ENCODE measurements at regions not wholly inside any gene's neighbourhood (a gene's known extent, or its start where the extent isn't known, plus 50 kb on each side); places are given as distances from the start of the nearest gene placed in this dataset.

DNA sequence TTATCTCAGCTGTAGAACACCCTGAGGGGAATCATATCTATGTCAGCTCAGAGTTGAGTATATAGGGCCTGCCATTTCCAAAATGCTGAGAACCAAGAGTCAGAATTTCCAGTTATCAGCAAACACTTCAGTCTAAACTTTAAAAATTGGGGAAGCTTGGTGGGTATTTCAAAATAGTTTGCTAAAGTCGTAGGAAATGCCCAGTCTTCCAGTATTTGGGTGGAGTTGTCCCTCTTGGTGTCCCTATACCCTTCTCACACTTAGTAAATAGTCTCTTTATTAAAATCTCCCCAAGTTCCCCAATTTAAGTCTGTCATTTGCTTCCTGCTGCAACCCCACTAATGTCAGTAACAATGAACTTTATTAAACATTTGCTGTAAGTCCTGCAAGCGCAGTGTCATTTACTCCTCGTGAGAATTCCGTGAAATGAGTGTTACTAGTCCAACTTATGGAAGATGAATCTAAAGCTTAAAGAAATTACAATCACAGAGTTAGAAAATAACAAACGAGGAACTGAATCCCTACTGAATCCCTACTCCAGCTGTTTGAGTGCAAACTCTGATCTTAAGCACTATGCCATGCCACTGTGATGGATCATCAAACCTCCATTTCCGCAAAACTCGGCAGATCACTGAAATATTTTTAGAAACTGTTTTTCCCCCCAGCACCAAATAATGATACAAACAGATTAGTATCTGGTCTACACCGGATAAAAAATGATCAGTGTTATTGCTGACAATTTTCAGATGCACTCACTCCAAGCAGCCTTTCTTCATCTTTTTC is 341.7 kb upstream of the PROK2 start:
- no peak for DNase-seq (ENCODE audit: low read depth in 2 of 3, low spot score in 2 of 3)

- no peak for DNase-seq (ENCODE audit: low read depth in 2 of 3, low spot score in 2 of 3)
Observed at GRCh38 chr3:72123908-72124441, 339.0 kb upstream of the PROK2 start.

DNA sequence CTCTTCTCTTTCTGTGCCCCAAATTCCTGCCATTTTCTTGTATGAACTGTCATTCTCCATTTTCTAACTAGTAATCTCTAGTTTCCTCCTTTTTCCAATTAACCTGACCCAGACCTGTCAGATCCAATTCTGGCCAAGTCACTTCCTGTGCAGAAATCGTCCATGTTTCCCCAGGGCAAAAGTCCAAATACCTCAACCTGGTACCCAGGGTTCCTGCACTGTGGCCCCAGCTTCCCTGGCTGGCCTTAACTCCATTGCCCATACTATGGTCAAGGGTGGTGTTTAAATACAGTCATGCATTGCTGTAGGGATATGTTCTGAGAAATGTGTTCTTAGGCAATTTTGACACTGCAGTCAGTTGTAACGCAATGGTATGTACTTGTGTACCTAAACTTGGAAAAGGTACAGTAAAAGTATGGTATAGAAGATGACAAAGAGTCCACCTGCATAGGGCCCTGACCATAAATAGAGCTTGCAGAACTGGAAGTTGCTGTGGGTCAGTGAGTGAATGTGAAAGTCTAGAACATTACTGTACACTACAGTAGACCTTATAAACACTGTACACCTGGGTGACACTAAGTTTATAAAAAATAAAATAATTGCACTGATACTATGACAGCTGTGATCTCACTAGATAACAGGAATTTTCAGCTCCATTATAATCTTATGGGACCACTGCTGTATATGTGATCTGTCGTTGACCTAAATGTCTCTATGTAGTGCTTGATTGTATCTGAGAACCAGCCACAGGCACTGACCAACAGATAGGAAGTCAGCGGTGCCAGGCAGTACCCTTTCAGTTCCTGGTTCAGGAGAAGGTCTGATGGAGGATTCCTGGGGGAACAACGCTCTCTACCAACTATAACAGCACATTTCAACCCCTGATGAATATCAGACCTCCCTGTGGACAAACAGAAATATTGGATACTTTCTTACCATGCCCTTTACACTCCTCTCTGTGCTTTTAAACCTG is 336.1 kb upstream of the PROK2 start:
- no peak for DNase-seq (ENCODE audit: low read depth in 2 of 3, low spot score in 2 of 3)

DNA sequence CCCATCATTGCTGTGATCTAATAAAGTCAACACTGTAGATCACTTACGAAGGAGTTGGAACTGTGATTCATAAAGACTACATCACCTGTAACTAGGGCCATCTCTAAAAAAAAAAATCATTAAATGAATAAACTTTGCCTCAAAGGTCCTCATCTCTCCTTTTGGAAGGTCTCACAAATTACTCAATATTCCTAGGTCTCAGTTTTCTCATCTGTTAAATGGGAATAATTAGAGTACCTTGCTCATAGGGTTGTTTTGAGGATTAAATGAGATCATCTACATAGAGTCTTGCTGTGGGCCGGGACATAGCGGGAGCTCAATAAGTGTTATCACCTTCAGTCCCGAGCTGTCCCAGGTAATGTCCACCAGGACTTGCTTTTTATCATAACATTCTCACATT is 335.1 kb upstream of the PROK2 start:
- no peak for DNase-seq (ENCODE audit: low read depth in 2 of 3, low spot score in 2 of 3)

DNA sequence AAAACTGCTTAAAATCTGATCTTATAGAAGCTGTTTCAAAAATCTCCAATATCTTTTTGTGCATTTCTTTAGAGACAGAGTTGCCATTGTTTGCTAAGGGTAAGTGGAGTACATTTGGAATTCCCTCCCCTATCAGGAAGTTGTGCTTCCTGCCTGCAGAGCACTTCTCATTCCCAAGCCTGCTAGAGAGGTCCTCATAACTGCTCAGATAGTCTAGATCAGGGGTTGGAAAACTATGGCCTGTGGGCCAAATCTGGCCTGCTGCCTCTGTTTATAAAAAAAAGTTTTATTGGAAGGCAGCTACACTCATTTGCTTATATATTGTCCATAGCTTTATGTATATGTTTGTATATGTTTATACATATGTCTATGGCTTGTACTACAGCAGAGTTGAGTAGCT is 333.7 kb upstream of the PROK2 start:
- no peak for DNase-seq (ENCODE audit: low read depth in 2 of 3, low spot score in 2 of 3)

DNA sequence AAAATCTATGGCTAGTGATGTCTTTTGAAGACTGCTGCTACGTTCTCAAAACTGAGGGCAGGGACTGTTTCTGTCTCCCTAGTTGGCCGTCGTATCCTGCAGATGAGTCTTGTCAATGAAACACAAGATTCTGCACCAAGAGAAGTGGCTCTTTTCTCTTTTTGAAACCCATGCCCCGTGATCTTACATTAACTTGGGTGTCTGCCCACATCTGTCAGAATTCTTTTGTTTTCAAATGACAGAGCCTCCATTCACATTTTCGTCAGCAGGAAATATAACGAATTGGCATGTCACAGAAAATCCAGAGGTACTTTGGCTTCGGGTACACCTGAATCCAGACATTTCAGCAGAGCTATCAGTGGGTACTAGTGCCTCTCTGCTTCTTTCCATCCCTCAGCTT is 331.3 kb upstream of the PROK2 start:
- no peak for DNase-seq (ENCODE audit: low read depth in 2 of 3, low spot score in 2 of 3)

- DNase-seq (ENCODE audit: low read depth in 2 of 3, low spot score in 2 of 3): no peak
Observed at GRCh38 chr3:72115307-72115706, 330.4 kb upstream of the PROK2 start.

DNA sequence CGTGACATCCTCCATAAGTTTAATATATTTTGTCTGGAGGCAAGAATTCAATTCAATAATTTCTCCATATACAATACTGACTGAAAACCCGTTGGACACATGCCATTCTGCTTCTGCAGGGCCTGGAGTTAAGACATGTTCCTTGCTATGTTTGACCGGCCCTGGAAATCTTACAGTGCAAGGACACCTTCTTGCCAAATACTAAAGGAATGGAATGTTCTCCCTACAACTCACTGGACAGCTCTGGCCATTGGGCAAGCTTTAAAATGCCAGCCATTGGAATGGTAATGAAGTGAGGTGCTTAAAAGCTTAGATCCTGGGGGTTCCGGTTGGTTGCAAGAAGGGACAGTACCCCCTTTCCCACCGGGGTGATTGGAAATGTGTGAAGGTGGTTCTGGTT is 329.8 kb upstream of the PROK2 start:
- DNase-seq (ENCODE audit: low read depth in 2 of 3, low spot score in 2 of 3): no peak

GRCh38 chr3:72113964-72114363 is 329.0 kb upstream of the PROK2 start:
- DNase-seq (ENCODE audit: low read depth in 2 of 3, low spot score in 2 of 3): no peak

DNA sequence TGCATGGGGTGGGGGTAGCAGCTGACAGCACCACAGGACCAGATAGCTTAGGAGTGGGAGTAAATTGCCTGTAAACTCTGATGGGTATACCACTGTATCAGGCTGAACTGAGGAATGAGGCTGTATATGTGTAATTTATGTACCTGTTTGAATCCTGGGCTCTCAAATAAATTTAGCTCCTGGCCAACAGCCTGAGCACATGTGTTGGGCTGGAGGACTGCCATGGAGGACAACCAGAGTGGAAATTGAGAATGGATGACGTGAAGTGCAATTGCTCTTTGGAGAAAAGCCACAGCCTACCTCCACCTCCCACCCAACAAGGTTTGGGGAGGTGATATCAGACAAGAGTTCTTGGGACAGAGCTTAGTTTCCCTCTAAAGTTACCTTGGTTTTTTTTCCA is 328.6 kb upstream of the PROK2 start:
- DNase-seq (ENCODE audit: low read depth in 2 of 3, low spot score in 2 of 3): no peak

DNA sequence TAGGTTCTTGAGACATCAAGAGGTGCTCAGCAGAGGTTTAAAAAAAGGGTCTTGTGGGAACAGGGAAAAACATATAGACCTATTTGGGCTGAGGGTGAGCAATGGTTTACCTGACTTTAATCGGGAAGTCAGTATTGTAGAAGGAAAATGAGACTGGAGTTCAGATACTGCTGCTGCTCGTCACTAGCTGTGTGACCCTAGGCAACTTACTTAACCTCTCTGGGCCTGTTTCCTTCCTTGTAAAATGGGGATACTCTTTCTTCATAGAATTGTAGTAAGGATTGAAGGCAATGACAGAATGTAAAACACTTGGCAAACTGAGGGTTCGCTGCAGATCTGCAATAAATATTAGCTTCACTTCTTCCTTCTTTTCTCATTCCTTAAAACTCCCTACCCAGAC is 327.5 kb upstream of the PROK2 start:
- DNase-seq (ENCODE audit: low read depth in 2 of 3, low spot score in 2 of 3): no peak

DNA sequence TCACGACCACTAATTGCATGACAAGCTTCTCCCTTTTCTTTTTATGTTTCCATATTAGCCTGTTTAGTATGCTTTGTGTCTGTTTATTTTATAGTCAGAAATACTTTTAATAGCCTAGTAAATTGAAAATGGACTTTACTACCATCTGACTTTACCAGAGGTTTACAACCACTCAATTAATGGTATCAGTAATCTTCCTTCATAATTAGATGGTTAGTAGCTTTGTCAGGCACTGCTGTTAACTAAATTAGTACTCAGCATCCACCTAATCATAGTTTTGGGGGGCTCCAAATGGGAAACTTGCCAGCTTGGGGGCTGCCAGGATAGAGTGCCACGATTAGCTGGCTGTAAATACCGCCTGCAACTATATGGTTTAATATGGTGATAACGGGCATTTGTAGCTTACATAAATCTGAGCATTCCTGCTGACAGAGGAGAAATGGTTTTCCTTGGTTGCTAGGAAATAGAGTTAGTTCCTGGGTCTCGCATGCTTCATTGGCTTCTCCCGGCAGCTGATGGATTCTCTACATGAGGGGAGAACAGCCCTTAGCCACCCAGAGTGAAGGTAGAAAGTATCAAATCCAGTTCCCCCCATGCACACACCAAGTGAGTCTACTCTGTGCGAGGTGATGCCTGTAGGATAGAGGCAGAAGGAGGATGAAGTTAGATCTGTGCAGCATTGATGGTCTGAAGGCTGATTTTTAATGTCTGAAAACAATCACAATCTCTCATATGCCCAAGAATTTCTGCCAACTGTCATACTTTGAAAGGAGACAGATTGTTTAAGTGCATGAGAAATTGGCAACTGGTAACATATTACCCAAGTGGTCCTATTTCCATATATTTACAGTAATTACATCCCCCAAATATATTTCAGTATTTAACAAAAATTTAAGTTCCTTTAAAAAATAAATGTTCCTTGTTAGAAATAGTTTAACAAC is 326.6 kb upstream of the PROK2 start:
- no peak for DNase-seq (ENCODE audit: low read depth in 2 of 3, low spot score in 2 of 3)

- DNase-seq (ENCODE audit: low read depth in 2 of 3, low spot score in 2 of 3): no peak
Observed at GRCh38 chr3:72109327-72110259, 324.6 kb upstream of the PROK2 start.

DNA sequence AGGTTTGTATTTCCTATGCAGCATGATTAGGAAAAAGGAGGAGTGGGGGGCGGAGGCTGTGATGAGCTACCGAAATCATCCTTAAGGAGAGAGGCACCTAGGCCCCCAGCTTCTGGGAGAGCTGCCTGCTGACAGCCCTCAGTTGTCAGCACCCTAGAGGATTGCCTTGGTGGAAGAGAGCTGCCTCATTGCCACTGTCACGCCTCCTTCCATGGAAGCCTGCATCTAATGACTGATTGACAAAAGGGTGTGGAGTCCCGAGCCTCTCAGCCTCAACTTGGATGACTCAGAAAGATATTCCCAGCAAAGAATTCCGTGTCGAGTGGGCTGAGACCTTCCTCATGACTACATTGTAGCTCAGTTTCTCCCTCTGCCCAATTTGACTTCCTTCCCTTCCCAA is 320.4 kb upstream of the PROK2 start:
- no peak for DNase-seq (ENCODE audit: low read depth in 2 of 3, low spot score in 2 of 3)

DNA sequence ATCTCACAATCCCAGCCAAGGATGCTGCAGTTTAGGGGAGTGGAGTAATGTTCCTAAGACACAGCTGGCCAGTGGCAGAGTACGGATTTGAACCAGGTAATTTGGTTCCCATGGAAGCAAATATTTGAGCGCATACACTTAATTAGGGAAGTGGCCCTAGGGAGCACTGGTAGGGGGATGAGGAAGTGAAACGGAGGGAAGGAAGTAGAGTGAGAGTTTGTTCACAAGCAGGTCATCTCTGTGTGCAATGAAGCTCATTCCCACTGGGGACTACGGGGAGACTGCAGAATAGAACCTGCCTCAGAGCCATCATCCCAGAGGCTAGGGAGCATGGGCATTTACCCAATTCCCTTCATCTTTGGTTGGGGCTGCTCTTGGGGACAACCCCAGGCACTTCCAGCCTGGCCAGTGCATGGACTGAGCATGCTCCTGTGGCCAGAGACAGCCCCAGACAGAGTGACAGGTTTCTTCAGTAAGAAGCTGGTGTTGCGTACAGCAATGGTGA is 317.2 kb upstream of the PROK2 start:
- no peak for DNase-seq (ENCODE audit: low read depth in 2 of 3, low spot score in 2 of 3)

DNA sequence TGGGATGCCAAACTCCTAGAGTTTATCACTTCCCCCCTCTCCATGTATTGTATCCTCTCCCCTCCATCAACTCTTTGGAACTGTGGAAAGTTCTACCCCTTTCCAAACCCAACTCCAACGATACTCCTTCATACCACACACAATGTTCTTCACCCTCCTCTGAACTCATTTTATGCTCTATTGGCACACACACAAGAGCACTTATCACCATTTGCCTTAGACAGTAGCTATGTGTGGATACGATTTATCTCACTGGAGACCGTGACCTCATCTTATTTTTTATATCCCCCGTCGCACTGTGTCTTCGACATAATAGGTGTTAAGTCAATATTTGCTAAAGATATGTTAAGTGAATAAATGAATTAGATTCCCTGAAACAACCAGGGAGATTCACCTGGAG is 316.5 kb upstream of the PROK2 start:
- DNase-seq (ENCODE audit: low read depth in 2 of 3, low spot score in 2 of 3): no peak

DNA sequence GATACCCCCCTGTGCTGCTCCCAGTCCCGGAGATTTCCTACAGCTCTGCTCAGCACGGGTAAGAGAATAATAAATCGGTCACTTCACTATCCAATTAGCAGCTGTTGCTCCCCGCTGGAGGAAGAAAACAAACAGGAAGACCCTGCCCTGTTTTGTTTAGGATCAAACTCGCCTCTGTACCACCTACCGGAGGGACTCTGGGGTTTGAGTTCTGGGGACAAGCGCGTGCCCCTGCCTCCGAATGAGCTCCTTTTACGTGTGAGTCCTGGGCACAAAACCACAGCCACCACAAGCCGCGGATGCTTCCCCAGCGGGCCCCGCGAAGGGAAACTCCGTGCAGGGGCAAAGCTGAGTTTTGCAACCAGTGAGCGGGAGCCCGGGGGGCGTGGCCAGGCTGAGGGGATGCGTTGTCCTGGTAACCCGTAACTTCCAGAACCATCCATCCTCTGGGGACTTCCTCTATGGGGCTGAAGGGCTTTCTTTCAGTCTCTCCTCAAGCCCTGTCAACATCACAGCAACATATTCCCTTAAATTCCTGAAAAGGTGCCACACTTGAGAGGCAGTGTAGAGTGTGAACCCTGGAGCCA is 315.7 kb upstream of the PROK2 start:
- peak; percentile 73 to 78 (median 77) for DNase-seq (ENCODE audit: low read depth in 2 of 3, low spot score in 2 of 3)

DNA sequence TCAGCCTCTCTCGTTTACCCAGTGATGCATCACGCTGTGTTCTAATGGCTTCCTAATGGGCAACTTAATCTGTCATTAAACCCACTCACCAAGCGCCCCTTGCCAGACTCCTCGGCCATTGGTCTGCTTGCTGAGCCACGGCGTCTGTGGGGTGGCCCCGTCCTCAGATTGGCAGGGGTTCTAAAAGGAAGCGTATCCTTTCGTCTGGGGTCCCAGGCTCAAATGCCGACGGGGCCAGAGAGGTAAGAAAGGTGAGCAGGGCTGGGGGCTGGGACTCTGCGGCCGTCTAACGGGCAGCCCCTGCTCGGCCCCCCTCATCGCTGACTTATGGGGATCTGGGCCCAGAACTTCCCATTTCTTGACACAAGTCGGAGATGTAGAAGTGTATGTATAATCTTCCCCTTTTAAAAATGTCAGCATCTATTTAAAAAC is 315.1 kb upstream of the PROK2 start:
- no peak for DNase-seq (ENCODE audit: low read depth in 2 of 3, low spot score in 2 of 3)

All from activated CD8-positive, alpha-beta memory T cell treated with anti-CD3 and anti-CD28 coated beads for 48 hours (primary cell).